Fibroblast of lung (primary cell): ENCODE measurements at regions not wholly inside any gene's neighbourhood (a gene's known extent, or its start where the extent isn't known, plus 50 kb on each side); places are given as distances from the start of the nearest gene placed in this dataset.
"Not testable (repeated sequence)": the region's sequence is repeated elsewhere in the genome, so short reads cannot be mapped to it uniquely, and the experiment has no call there.

Experiments used
- DNase-seq, 2 donors: peaks; one replicate each; pipeline versions ENCODE4 v3.0.0 to v3.0.0-alpha.2; 2010; ENCODE audit warnings: low read depth in 2 of 2
- H2AFZ ChIP-seq: 2 replicates; pipeline ENCODE4 v1.5.1; 2012; ENCODE audit warnings: low read length, control low read depth, inconsistent platforms
- H3K27ac ChIP-seq: 2 replicates; pipeline ENCODE4 v1.5.1; 2011; ENCODE audit warnings: low read length, control low read depth; ENCODE audit not compliant: insufficient read depth
- H3K27me3 ChIP-seq: 2 replicates; pipeline ENCODE4 v1.5.1; 2011; ENCODE audit warnings: mild to moderate bottlenecking, low read length; ENCODE audit not compliant: control insufficient read depth, insufficient read depth
- H3K36me3 ChIP-seq: 2 replicates; pipeline ENCODE4 v1.5.1; 2011; ENCODE audit warnings: low read length; ENCODE audit not compliant: control insufficient read depth, insufficient read depth
- H3K4me1 ChIP-seq: 2 replicates; pipeline ENCODE4 v1.5.1; 2011; ENCODE audit warnings: low read length; ENCODE audit not compliant: control insufficient read depth, insufficient read depth; ENCODE audit errors: extremely low read depth
- H3K4me2 ChIP-seq: 2 replicates; pipeline ENCODE4 v1.5.1; 2011; ENCODE audit warnings: low read length, control low read depth; ENCODE audit not compliant: insufficient read depth; ENCODE audit errors: extremely low read depth
- H3K4me3 ChIP-seq, 4 experiments: fragments of 200-600 bp in 1 of 4; sonication (generic) in 1 of 4; replicated peaks in 1 of 4; 2 replicates each; pipeline ENCODE4 v1.5.1; 2011 to 2016; ENCODE audit warnings: low read length in 4 of 4, low read depth in 3 of 4, mild to moderate bottlenecking in 3 of 4, control low read depth in 2 of 4, inconsistent platforms in 1 of 4, mixed read lengths in 1 of 4; ENCODE audit not compliant: insufficient read depth in 1 of 4; ENCODE audit errors: control extremely low read depth in 1 of 4
- H3K79me2 ChIP-seq: 2 replicates; pipeline ENCODE4 v1.5.1; 2012; ENCODE audit warnings: mild to moderate bottlenecking, low read length, inconsistent platforms; ENCODE audit not compliant: control insufficient read depth, insufficient read depth
- H3K9ac ChIP-seq: 2 replicates; pipeline ENCODE4 v1.5.1; 2011; ENCODE audit warnings: mild to moderate bottlenecking, low read length, control low read depth; ENCODE audit not compliant: insufficient read depth
- H3K9me3 ChIP-seq: 2 replicates; pipeline ENCODE4 v1.5.1; 2012; ENCODE audit warnings: low read depth, low read length; ENCODE audit not compliant: control insufficient read depth, insufficient read depth
- H4K20me1 ChIP-seq: 2 replicates; pipeline ENCODE4 v1.5.1; 2011; ENCODE audit warnings: low read length; ENCODE audit not compliant: control insufficient read depth, insufficient read depth; ENCODE audit errors: extremely low read depth
- EZH2 ChIP-seq: IDR thresholded peaks from 2 replicates; pipeline ENCODE4 v1.5.1; 2012; ENCODE audit warnings: low read length, control low read depth, mild to moderate bottlenecking; ENCODE audit errors: missing control alignments
- TF ChIP-seq, protein P1 (sequence below), 2 donors: IDR thresholded peaks in 1 of 2; conservative IDR thresholded peaks in 1 of 2; 1 replicate in 1 of 2; 2 replicates in 1 of 2; pipeline ENCODE4 v1.5.1; 2011 to 2012; ENCODE audit warnings: low read length in 2 of 2, control low read depth in 1 of 2, inconsistent platforms in 1 of 2, low read depth in 1 of 2, mild to moderate bottlenecking in 1 of 2

DNA sequence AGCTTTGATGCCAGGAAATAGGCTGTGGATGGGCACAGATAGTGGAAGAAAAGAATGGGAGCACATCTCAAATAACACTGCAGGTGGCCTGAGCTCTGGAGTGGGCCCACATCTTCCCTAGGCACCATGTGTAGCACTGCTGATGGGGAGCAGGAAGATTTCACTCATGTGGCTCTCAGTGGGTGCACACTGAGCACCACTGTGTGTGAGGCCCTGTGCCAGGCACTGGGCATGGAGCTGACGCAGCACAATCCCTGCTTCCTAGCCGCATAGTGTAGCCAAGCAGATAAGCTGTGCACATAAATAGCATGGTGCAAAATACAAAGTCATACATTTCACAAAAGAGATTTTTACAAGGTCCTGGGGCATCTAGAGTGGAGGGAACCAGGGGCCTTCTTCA, 101.6 kb downstream of the MOBP start:
- no peaks in the 10 kb centered on the region for H4K20me1 ChIP-seq
- DNase-seq = no peak
- H2AFZ ChIP-seq = no peak overlapping the region
- no peaks in the 10 kb centered on the region for H3K36me3 ChIP-seq
- no peak overlapping the region for H3K9ac ChIP-seq
- H3K4me1 ChIP-seq = no peaks in the 10 kb centered on the region
- H3K9me3 ChIP-seq = no peaks in the 10 kb centered on the region
- no peaks in the 10 kb centered on the region for H3K27me3 ChIP-seq
- no peak overlapping the region for H3K27ac ChIP-seq
- no peaks in the 10 kb centered on the region for H3K79me2 ChIP-seq
- no peak overlapping the region for H3K4me2 ChIP-seq
- TF ChIP-seq, protein P1, sequence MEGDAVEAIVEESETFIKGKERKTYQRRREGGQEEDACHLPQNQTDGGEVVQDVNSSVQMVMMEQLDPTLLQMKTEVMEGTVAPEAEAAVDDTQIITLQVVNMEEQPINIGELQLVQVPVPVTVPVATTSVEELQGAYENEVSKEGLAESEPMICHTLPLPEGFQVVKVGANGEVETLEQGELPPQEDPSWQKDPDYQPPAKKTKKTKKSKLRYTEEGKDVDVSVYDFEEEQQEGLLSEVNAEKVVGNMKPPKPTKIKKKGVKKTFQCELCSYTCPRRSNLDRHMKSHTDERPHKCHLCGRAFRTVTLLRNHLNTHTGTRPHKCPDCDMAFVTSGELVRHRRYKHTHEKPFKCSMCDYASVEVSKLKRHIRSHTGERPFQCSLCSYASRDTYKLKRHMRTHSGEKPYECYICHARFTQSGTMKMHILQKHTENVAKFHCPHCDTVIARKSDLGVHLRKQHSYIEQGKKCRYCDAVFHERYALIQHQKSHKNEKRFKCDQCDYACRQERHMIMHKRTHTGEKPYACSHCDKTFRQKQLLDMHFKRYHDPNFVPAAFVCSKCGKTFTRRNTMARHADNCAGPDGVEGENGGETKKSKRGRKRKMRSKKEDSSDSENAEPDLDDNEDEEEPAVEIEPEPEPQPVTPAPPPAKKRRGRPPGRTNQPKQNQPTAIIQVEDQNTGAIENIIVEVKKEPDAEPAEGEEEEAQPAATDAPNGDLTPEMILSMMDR (conservative IDR thresholded peaks at IDR 0.05 in 1 of 2, IDR thresholded peaks at IDR 0.05 in 1 of 2; ENCODE audit: low read depth in 1 of 2, low read length in 2 of 2) = no peak
- TF ChIP-seq EZH2 = no peak
- H3K4me3 ChIP-seq = no peak overlapping the region

DNA sequence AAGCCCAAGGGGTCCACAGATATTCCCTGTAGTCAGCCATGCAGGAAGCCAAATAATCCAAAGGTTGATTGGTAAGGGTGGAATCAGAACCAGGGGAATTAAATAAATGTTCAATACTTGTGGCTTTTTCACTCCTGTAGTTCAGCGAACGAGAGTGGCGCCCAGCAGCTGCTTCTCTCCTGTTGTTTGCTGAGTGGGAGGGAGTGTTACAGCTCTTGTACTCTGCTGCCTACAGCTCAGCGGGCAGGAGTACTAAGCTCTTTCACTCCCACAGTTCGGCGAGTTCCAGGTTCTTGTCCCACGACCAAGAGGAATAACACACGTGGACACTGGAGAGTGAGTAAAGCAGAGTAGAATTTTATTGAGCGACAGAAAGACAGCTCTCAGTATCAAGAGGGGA, 105.9 kb downstream of the MOBP start:
- Histone ChIP-seq H3K4me2 (no peak overlapping the region), H3K79me2 (no peaks in the 10 kb centered on the region), H3K27me3 (no peaks in the 10 kb centered on the region), H4K20me1 (no peaks in the 10 kb centered on the region), H2AFZ (no peak overlapping the region), H3K36me3 (no peaks in the 10 kb centered on the region), H3K9ac (no peak overlapping the region), H3K4me1 (no peaks in the 10 kb centered on the region), H3K4me3 (no peak overlapping the region), H3K9me3 (no peaks in the 10 kb centered on the region), H3K27ac (no peak overlapping the region)
- no peak for DNase-seq
- TF ChIP-seq EZH2 = no peak
- TF ChIP-seq, protein P1 (conservative IDR thresholded peaks at IDR 0.05 in 1 of 2, IDR thresholded peaks at IDR 0.05 in 1 of 2; ENCODE audit: low read depth in 1 of 2, low read length in 2 of 2) = no peak

DNA sequence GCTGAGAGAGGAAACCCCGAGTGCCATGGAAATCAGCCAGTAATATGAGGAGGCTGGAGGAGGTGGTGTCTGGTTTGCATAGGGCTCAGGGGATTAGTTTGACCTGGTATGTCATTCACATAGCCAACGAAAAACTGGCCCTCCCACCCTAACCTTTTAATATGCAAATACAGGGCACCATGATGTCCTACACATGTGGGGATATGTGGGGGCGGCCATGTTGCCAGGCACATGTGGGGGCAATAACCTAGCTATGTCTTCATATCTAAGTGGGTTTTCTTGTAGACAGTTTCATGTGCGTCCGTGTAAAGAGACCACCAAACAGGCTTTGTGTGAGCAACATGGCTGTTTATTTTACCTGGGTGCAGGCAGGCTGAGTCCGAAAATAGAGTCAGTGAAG, 110.1 kb downstream of the MOBP start:
- no peak overlapping the region for H3K4me3 ChIP-seq
- H3K27ac ChIP-seq = no peak overlapping the region
- no peak for DNase-seq
- no peak overlapping the region for H2AFZ ChIP-seq
- H4K20me1 ChIP-seq = no peaks in the 10 kb centered on the region
- H3K79me2 ChIP-seq = no peaks in the 10 kb centered on the region
- H3K4me2 ChIP-seq = no peak overlapping the region
- H3K27me3 ChIP-seq = no peaks in the 10 kb centered on the region
- H3K9me3 ChIP-seq = no peaks in the 10 kb centered on the region
- H3K36me3 ChIP-seq = no peaks in the 10 kb centered on the region
- H3K9ac ChIP-seq = no peak overlapping the region
- TF ChIP-seq EZH2 = no peak
- TF ChIP-seq, protein P1 (conservative IDR thresholded peaks at IDR 0.05 in 1 of 2, IDR thresholded peaks at IDR 0.05 in 1 of 2; ENCODE audit: low read depth in 1 of 2, low read length in 2 of 2) = no peak
- H3K4me1 ChIP-seq = no peaks in the 10 kb centered on the region

DNA sequence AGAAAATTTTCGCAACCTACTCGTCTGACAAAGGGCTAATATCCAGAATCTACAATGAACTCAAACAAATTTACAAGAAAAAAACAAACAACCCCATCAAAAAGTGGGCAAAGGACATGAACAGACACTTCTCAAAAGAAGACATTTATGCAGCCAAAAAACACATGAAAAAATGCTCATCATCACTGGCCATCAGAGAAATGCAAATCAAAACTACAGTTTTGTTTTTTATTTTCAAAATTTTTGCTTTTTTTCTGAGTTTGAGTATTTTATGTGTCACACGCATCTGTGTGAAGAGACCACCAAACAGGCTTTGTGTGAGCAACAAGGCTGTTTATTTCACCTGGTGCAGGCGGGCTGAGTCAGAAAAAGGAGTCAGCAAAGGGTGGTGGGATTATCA, 118.7 kb downstream of the MOBP start:
- not testable (repeated sequence) for H3K79me2 ChIP-seq, H4K20me1 ChIP-seq, H3K4me1 ChIP-seq, H3K27ac ChIP-seq, H2AFZ ChIP-seq, H3K36me3 ChIP-seq, DNase-seq, H3K27me3 ChIP-seq, H3K4me2 ChIP-seq, H3K4me3 ChIP-seq, H3K9ac ChIP-seq, H3K9me3 ChIP-seq
